Mesothelial cell of epicardium (in vitro differentiated cells): ENCODE measurements at regions not wholly inside any gene's neighbourhood (a gene's known extent, or its start where the extent isn't known, plus 50 kb on each side); places are given as distances from the start of the nearest gene placed in this dataset.

Experiments used
- DNase-seq, 2 experiments: peaks; one replicate each; pipeline ENCODE4 v3.0.0; 2021; ENCODE audit warnings: low spot score in 2 of 2; ENCODE audit not compliant: unreplicated experiment in 2 of 2
- H3K27ac Mint-ChIP-seq: 2 replicates; pipeline ENCODE4 v1.8.0; 2021; ENCODE audit warnings: mixed read lengths
- H3K27me3 Mint-ChIP-seq: 2 replicates; pipeline ENCODE4 v1.8.0; 2021; ENCODE audit warnings: low read depth, mixed read lengths
- H3K36me3 Mint-ChIP-seq: 2 replicates; pipeline ENCODE4 v1.8.0; 2021; ENCODE audit warnings: mixed read lengths
- H3K4me1 Mint-ChIP-seq: 2 replicates; pipeline ENCODE4 v1.8.0; 2021; ENCODE audit warnings: mixed read lengths
- H3K4me3 Mint-ChIP-seq: 2 replicates; pipeline ENCODE4 v1.8.0; 2021; ENCODE audit warnings: mild to moderate bottlenecking, moderate library complexity, mixed read lengths
- H3K9me3 Mint-ChIP-seq: 2 replicates; pipeline ENCODE4 v1.8.0; 2021; ENCODE audit warnings: mixed read lengths
- TF ChIP-seq, protein P1 (sequence below): fragments of 200-600 bp; sonication (generic); IDR thresholded peaks from one replicate; pipeline ENCODE4 v1.5.0; 2021; ENCODE audit warnings: antibody characterized with exemption; ENCODE audit not compliant: unreplicated experiment

GRCh38 chr16:52165961-52166360, 381.0 kb downstream of the TOX3 start:
- Mint-ChIP-seq H3K27ac (no peak overlapping the region), H3K9me3 (peaks cover 4% of the 10 kb centered on the region), H3K4me1 (no peaks in the 10 kb centered on the region), H3K36me3 (no peaks in the 10 kb centered on the region), H3K4me3 (no peak overlapping the region), H3K27me3 (peaks cover 17% of the 10 kb centered on the region)
- DNase-seq = no peak
- TF ChIP-seq, protein P1, sequence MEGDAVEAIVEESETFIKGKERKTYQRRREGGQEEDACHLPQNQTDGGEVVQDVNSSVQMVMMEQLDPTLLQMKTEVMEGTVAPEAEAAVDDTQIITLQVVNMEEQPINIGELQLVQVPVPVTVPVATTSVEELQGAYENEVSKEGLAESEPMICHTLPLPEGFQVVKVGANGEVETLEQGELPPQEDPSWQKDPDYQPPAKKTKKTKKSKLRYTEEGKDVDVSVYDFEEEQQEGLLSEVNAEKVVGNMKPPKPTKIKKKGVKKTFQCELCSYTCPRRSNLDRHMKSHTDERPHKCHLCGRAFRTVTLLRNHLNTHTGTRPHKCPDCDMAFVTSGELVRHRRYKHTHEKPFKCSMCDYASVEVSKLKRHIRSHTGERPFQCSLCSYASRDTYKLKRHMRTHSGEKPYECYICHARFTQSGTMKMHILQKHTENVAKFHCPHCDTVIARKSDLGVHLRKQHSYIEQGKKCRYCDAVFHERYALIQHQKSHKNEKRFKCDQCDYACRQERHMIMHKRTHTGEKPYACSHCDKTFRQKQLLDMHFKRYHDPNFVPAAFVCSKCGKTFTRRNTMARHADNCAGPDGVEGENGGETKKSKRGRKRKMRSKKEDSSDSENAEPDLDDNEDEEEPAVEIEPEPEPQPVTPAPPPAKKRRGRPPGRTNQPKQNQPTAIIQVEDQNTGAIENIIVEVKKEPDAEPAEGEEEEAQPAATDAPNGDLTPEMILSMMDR = no peak

GRCh38 chr16:52149003-52149402, 397.9 kb downstream of the TOX3 start:
- Mint-ChIP-seq H3K27ac (no peak overlapping the region), H3K9me3 (no peaks in the 10 kb centered on the region), H3K4me1 (no peaks in the 10 kb centered on the region), H3K27me3 (peaks cover 2% of the 10 kb centered on the region), H3K36me3 (no peaks in the 10 kb centered on the region), H3K4me3 (no peak overlapping the region)
- TF ChIP-seq, protein P1 = no peak
- DNase-seq = no peak

DNA sequence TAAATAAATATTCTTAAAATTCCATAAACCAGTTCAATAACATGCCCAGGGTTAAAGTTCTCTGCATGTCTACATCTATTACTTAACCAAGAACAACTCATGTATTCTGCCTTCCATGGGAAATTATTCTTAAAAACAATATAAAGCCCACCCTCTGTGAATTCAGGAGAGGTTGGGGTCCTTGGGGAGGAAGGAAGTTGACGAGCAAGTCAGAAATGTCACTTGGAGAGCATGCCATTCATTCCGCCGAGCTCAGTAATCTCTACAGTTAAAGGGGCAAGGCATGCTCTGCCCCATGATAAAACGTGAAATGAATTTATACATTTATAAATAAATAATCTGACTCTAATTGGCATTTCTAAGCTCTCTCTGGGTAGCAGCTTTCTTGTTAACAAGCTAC, 405.1 kb downstream of the TOX3 start:
- DNase-seq = no peak
- H3K36me3 Mint-ChIP-seq = no peaks in the 10 kb centered on the region
- H3K4me1 Mint-ChIP-seq = no peaks in the 10 kb centered on the region
- TF ChIP-seq, protein P1 = no peak
- H3K27me3 Mint-ChIP-seq = peaks cover 8% of the 10 kb centered on the region
- H3K27ac Mint-ChIP-seq = no peak overlapping the region
- no peaks in the 10 kb centered on the region for H3K9me3 Mint-ChIP-seq
- H3K4me3 Mint-ChIP-seq = no peak overlapping the region

GRCh38 chr16:52128361-52128760, 418.6 kb downstream of the TOX3 start:
- H3K9me3 Mint-ChIP-seq = no peaks in the 10 kb centered on the region
- no peaks in the 10 kb centered on the region for H3K36me3 Mint-ChIP-seq
- TF ChIP-seq, protein P1 = no peak

GRCh38 chr16:52123842-52124241, 423.1 kb downstream of the TOX3 start:
- Mint-ChIP-seq H3K4me3 (no peak overlapping the region), H3K27ac (no peak overlapping the region), H3K4me1 (no peaks in the 10 kb centered on the region), H3K36me3 (no peaks in the 10 kb centered on the region), H3K9me3 (peaks cover 20% of the 10 kb centered on the region), H3K27me3 (peaks cover 22% of the 10 kb centered on the region)
- no peak for DNase-seq
- TF ChIP-seq, protein P1 = no peak

More at GRCh38 chr16:52128361-52128760, 418.6 kb downstream of the TOX3 start:
- Mint-ChIP-seq H3K4me3 (no peak overlapping the region), H3K27me3 (peaks cover 21% of the 10 kb centered on the region), H3K4me1 (no peaks in the 10 kb centered on the region), H3K27ac (no peak overlapping the region)
- DNase-seq = no peak

- H3K9me3 Mint-ChIP-seq = peaks cover 20% of the 10 kb centered on the region
- H3K36me3 Mint-ChIP-seq = no peaks in the 10 kb centered on the region
- H3K27me3 Mint-ChIP-seq = peaks cover 20% of the 10 kb centered on the region
- TF ChIP-seq, protein P1 = no peak
- H3K27ac Mint-ChIP-seq = no peak overlapping the region
- no peak overlapping the region for H3K4me3 Mint-ChIP-seq
- no peaks in the 10 kb centered on the region for H3K4me1 Mint-ChIP-seq
- DNase-seq = no peak
Observed at GRCh38 chr16:52123061-52123839, 423.7 kb downstream of the TOX3 start.
